IMR-90 (cell line): ENCODE measurements at regions not wholly inside any gene's neighbourhood (a gene's known extent, or its start where the extent isn't known, plus 50 kb on each side); places are given as distances from the start of the nearest gene placed in this dataset.

Source experiments
- ATAC-seq: fragments of 200-7000 bp; cut with Tn5 transposase; 2 replicates; pipeline ENCODE4 v1.9.1; 2020; ENCODE audit warnings: low read depth, mild to moderate bottlenecking, moderate library complexity
- BruUV-seq: library from RNA; stranded (reverse); fragments of 400-500 nt; replicated peaks from 2 replicates; lab custom pipeline; 2021; lab: Mats Ljungman, UMichigan
- CTCF ChIA-PET: fragments of 300-600 bp; formaldehyde crosslinking; extraction: SDS; loops from one replicate; lab custom pipeline; 2021; ENCODE audit warnings: antibody characterized with exemption; lab: Yijun Ruan, JAX
- POLR2A ChIA-PET: fragments of 300-600 bp; sonication (Branson Sonifier 250); formaldehyde crosslinking; loops from one replicate; lab custom pipeline; 2022; ENCODE audit warnings: antibody characterized with exemption; ENCODE audit not compliant: unreplicated experiment; lab: Charles Lee
- DNase-seq: peaks from one replicate; pipeline ENCODE4 v3.0.0; 2013
- H2AFZ ChIP-seq: replicated peaks from 2 replicates; pipeline ENCODE3; 2013; ENCODE audit warnings: low read length, mild to moderate bottlenecking; ENCODE audit not compliant: poor library complexity
- H2AK5ac ChIP-seq: 2 replicates; pipeline ENCODE4 v1.6.1; 2013; ENCODE audit warnings: low read depth, low read length, inconsistent platforms
- H2AK9ac ChIP-seq: replicated peaks from 2 replicates; pipeline ENCODE3; 2013; ENCODE audit warnings: mild to moderate bottlenecking, low read depth, low read length, moderate library complexity; ENCODE audit not compliant: poor library complexity
- H2BK120ac ChIP-seq: 2 replicates; pipeline ENCODE4 v1.6.1; 2013; ENCODE audit warnings: low read depth, low read length, inconsistent platforms
- H2BK15ac ChIP-seq: 3 replicates; pipeline ENCODE4 v1.6.1; 2013; ENCODE audit warnings: low read depth, low read length, inconsistent platforms
- H2BK20ac ChIP-seq: 2 replicates; pipeline ENCODE4 v1.6.1; 2013; ENCODE audit warnings: low read depth, mild to moderate bottlenecking, inconsistent platforms, low read length, moderate library complexity
- H2BK5ac ChIP-seq: 2 replicates; pipeline ENCODE4 v1.6.1; 2013; ENCODE audit warnings: mild to moderate bottlenecking, low read depth, low read length, inconsistent platforms; ENCODE audit not compliant: poor library complexity, severe bottlenecking
- H3K14ac ChIP-seq: replicated peaks from 2 replicates; pipeline ENCODE4 v1.6.1; 2013; ENCODE audit warnings: low read depth, low read length, inconsistent platforms
- H3K18ac ChIP-seq: 2 replicates; pipeline ENCODE4 v1.6.1; 2013; ENCODE audit warnings: low read depth, low read length, control low read depth
- H3K23ac ChIP-seq: 2 replicates; pipeline ENCODE4 v1.6.1; 2013; ENCODE audit warnings: low read depth, low read length, inconsistent platforms
- H3K27ac ChIP-seq: 2 replicates; pipeline ENCODE4 v1.5.1; 2013; ENCODE audit warnings: mild to moderate bottlenecking, control low read depth, low read length; ENCODE audit not compliant: insufficient read depth
- H3K27me3 ChIP-seq: 2 replicates; pipeline ENCODE4 v1.6.1; 2013; ENCODE audit warnings: low read length; ENCODE audit not compliant: control insufficient read depth, insufficient read depth
- H3K36me3 ChIP-seq: 2 replicates; pipeline ENCODE4 v1.6.1; 2013; ENCODE audit warnings: low read length, mixed read lengths; ENCODE audit not compliant: control insufficient read depth, insufficient read depth
- H3K4ac ChIP-seq: 2 replicates; pipeline ENCODE4 v1.6.1; 2013; ENCODE audit warnings: low read depth, low read length, inconsistent platforms
- H3K4me1 ChIP-seq: 2 replicates; pipeline ENCODE4 v1.6.1; 2013; ENCODE audit warnings: low read length, mixed read lengths; ENCODE audit not compliant: control insufficient read depth, insufficient read depth
- H3K4me2 ChIP-seq: 2 replicates; pipeline ENCODE4 v1.6.1; 2013; ENCODE audit warnings: low read depth, mild to moderate bottlenecking, control low read depth, low read length, moderate library complexity
- H3K4me3 ChIP-seq: 2 replicates; pipeline ENCODE4 v1.5.1; 2013; ENCODE audit warnings: low read depth, mild to moderate bottlenecking, control low read depth, low read length, moderate library complexity; ENCODE audit not compliant: insufficient read depth
- H3K56ac ChIP-seq: 2 replicates; pipeline ENCODE4 v1.6.1; 2013; ENCODE audit warnings: low read length, inconsistent platforms; ENCODE audit not compliant: insufficient read depth; ENCODE audit errors: extremely low read depth
- H3K79me1 ChIP-seq, 2 experiments: 2 replicates each; pipeline ENCODE4 v1.6.1; 2013; ENCODE audit warnings: low read length in 2 of 2, inconsistent platforms in 1 of 2, low read depth in 1 of 2
- H3K9ac ChIP-seq: 2 replicates; pipeline ENCODE4 v1.6.1; 2013; ENCODE audit warnings: low read depth, low read length, control low read depth
- H3K9me1 ChIP-seq: 2 replicates; pipeline ENCODE4 v1.6.1; 2013; ENCODE audit warnings: low read length, inconsistent platforms; ENCODE audit not compliant: insufficient read depth
- H3K9me3 ChIP-seq: 2 replicates; pipeline ENCODE4 v1.6.1; 2013; ENCODE audit warnings: low read length; ENCODE audit not compliant: control insufficient read depth, insufficient read depth
- H4K20me1 ChIP-seq: 2 replicates; pipeline ENCODE4 v1.6.1; 2013; ENCODE audit warnings: low read length, inconsistent platforms; ENCODE audit not compliant: insufficient read depth
- H4K5ac ChIP-seq: 2 replicates; pipeline ENCODE4 v1.6.1; 2013; ENCODE audit warnings: mild to moderate bottlenecking, low read depth, low read length, control low read depth
- H4K8ac ChIP-seq, 2 experiments: 2 replicates each; pipeline ENCODE4 v1.6.1; 2013; ENCODE audit warnings: low read depth in 2 of 2, low read length in 2 of 2, control low read depth in 1 of 2, inconsistent platforms in 1 of 2
- H4K91ac ChIP-seq: 2 replicates; pipeline ENCODE4 v1.6.1; 2013; ENCODE audit warnings: low read depth, low read length, inconsistent platforms; ENCODE audit not compliant: insufficient read depth
- BHLHE40 ChIP-seq: fragments of 150-350 bp; IDR thresholded peaks from 2 replicates; pipeline ENCODE4 v1.6.1; 2016; ENCODE audit warnings: mild to moderate bottlenecking, low read depth, low read length
- CEBPB ChIP-seq: IDR thresholded peaks from 2 replicates; pipeline ENCODE4 v1.6.1; 2012; ENCODE audit warnings: low read depth, low read length, improper control_type of control experiment
- CTCF ChIP-seq: conservative IDR thresholded peaks from 2 replicates; pipeline ENCODE4 v1.5.1; 2012; ENCODE audit warnings: mild to moderate bottlenecking, low read depth, low read length, improper control_type of control experiment
- ELK1 ChIP-seq: fragments of 150-350 bp; IDR thresholded peaks from 2 replicates; pipeline ENCODE4 v1.6.1; 2016; ENCODE audit warnings: low read depth, mild to moderate bottlenecking, low read length, moderate library complexity, borderline replicate concordance
- FOS ChIP-seq: fragments of 150-350 bp; IDR thresholded peaks from 2 replicates; pipeline ENCODE4 v1.6.1; 2016; ENCODE audit warnings: low read depth, low read length
- MAFK ChIP-seq: IDR thresholded peaks from 2 replicates; pipeline ENCODE4 v1.6.1; 2012; ENCODE audit warnings: low read depth, low read length, improper control_type of control experiment
- MXI1 ChIP-seq: IDR thresholded peaks from 2 replicates; pipeline ENCODE4 v1.6.1; 2012; ENCODE audit warnings: low read depth, mild to moderate bottlenecking, low read length, moderate library complexity, borderline replicate concordance
- NFE2L2 ChIP-seq: fragments of 150-350 bp; IDR thresholded peaks from 2 replicates; pipeline ENCODE4 v1.6.1; 2016; ENCODE audit warnings: low read depth, mild to moderate bottlenecking, low read length
- RAD21 ChIP-seq: IDR thresholded peaks from 2 replicates; pipeline ENCODE4 v1.6.1; 2012; ENCODE audit warnings: low read length, improper control_type of control experiment
- USF2 ChIP-seq: fragments of 150-350 bp; IDR thresholded peaks from 2 replicates; pipeline ENCODE4 v1.6.1; 2017; ENCODE audit warnings: mild to moderate bottlenecking, antibody characterized with exemption, low read length, low read depth
- WGBS, 2 experiments: methylation state at CpG; one replicate each; pipeline versions ENCODE4 v1.1.5 to v1.1.7; 2013; ENCODE audit warnings: missing lambda C conversion rate in 2 of 2; ENCODE audit not compliant: insufficient read length in 1 of 2; ENCODE audit errors: extremely low coverage in 2 of 2; 5-methylcytosine and 5-hydroxymethylcytosine counted together
- dilution Hi-C: fragments of 300-500 bp; cut with HindIII; formaldehyde crosslinking; loops from one replicate; pipeline ENCODE4 v1.14.3; 2018; ENCODE audit warnings: low sequenced_read_pairs; ENCODE audit not compliant: unreplicated experiment
- in situ Hi-C: fragments of 300-500 bp; cut with MboI; formaldehyde crosslinking; loops from 3 replicates; pipeline ENCODE4 v1.14.3; 2019; ENCODE audit warnings: low sequenced_read_pairs, inconsistent platforms, mixed read lengths
- intact Hi-C: fragments of 100-400 bp; cut with micrococcal nuclease; formaldehyde crosslinking; loops from 2 replicates; pipeline ENCODE4 v1.10.0; 2022

DNA sequence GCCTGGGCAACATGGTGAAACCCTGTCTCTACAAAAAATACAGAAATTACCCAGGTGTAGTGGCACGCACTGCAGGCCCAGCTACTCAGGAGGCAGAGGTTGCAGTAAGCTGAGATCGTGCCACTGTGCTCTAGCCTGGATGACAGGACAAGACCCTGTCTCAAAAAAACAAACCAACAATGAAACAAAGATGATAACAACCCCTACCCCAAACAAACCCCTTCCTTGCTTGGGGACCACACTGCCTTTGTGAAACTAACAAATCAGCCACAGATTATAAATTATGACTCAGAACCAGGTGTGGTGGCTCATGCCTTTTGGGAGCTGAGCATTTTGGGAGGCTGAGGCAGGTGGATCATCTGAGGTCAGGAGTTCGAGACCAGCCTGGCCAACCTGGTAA lies 75.3 kb upstream of the RPH3AL start:
- POLR2A ChIA-PET, result no interaction called here
- Histone ChIP-seq H3K14ac (no peak overlapping the region), H3K23ac (no peak overlapping the region), H3K27me3 (no peaks in the 10 kb centered on the region), H3K56ac (no peak overlapping the region), H3K4ac (no peak overlapping the region), H3K27ac (no peak overlapping the region), H3K4me1 (no peaks in the 10 kb centered on the region), H2AK5ac (no peak overlapping the region), H2BK120ac (no peak overlapping the region), H2BK15ac (no peak overlapping the region), H3K9me3 (peaks cover 7% of the 10 kb centered on the region), H2BK20ac (no peak overlapping the region), H4K5ac (no peak overlapping the region), H3K4me3 (no peak overlapping the region), H3K4me2 (no peak overlapping the region), H3K9ac (no peak overlapping the region), H3K9me1 (no peaks in the 10 kb centered on the region), H2BK5ac (no peak overlapping the region), H3K79me1 (no peaks in the 10 kb centered on the region), H2AK9ac (no peak overlapping the region), H3K36me3 (no peaks in the 10 kb centered on the region), H4K20me1 (no peaks in the 10 kb centered on the region), H4K91ac (no peak overlapping the region), H3K18ac (no peak overlapping the region), H2AFZ (no peak overlapping the region), H4K8ac (no peak overlapping the region)
- CTCF ChIA-PET, result no interaction called here
- ATAC-seq, result no peak
- dilution Hi-C loops, result no loop called here
- no peak for TF ChIP-seq BHLHE40
- TF ChIP-seq MAFK, result no peak
- TF ChIP-seq ELK1, result no peak
- no peak for TF ChIP-seq USF2
- no peak for TF ChIP-seq FOS
- no peak for TF ChIP-seq CTCF
- no peak for TF ChIP-seq CEBPB
- no peak for TF ChIP-seq NFE2L2
- no peak for TF ChIP-seq RAD21
- TF ChIP-seq MXI1, result no peak
- in situ Hi-C loops, result no loop called here
- no peak for DNase-seq
- intact Hi-C loops, result no loop called here
- no TSS peak for BruUV-seq
- whole genome bisulfite sequencing, 2 experiments, result no CpG with 5 or more reads among the region's 3 CpGs
